Superior temporal gyrus (tissue), 1 donor: ENCODE measurements at regions not wholly inside any gene's neighbourhood (a gene's known extent, or its start where the extent isn't known, plus 50 kb on each side); places are given as distances from the start of the nearest gene placed in this dataset.

Experiments
- DNase-seq: peaks from one replicate; pipeline ENCODE4 v3.0.0-alpha.2; 2016; ENCODE audit errors: extremely low spot score

GRCh38 chr9:13397661-13398060, 118.2 kb upstream of the MPDZ start:
- DNase-seq, result no peak

- no peak for DNase-seq
Measured at GRCh38 chr9:13397220-13397619, 117.7 kb upstream of the MPDZ start.

- no peak for DNase-seq
Measured at GRCh38 chr9:13396418-13396817, 116.9 kb upstream of the MPDZ start.

DNA sequence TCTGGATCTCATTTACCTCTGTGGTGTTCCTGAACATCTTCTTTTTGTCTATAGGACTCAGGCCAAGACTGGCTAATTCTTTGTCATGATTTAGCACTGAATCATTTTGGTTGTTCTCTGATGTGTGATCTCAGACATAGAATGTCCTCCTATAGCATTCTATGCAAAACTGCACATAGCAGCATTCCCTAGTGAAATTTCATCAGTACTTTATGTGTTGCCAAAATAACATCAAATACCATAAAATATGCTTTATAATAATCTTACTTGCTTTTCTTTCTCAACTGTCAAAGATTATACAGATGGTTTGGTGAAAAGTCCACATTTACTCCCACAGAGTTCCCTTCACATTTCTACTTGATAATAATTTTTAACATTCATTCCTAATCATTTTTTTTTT, 115.7 kb upstream of the MPDZ start:
- peak; percentile 23 for DNase-seq

- no peak for DNase-seq
Measured at GRCh38 chr9:13388157-13388556, 108.7 kb upstream of the MPDZ start.

DNA sequence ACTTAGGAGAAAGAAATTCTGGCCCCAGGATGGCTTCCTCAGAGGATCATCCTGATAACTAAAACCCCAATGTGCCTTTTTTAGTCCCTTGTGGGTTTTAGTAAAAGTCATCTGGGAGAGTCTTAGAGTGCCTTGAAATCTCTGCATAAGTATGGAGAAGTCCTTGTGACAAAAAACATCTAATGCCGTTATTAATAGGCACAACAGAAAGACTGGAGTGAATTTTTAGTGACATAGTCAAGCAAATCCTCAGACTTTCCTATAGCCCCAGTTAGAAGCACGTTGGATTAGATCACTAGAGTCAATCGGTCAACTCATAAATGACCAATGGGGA, 108.2 kb upstream of the MPDZ start:
- DNase-seq, result no peak

DNA sequence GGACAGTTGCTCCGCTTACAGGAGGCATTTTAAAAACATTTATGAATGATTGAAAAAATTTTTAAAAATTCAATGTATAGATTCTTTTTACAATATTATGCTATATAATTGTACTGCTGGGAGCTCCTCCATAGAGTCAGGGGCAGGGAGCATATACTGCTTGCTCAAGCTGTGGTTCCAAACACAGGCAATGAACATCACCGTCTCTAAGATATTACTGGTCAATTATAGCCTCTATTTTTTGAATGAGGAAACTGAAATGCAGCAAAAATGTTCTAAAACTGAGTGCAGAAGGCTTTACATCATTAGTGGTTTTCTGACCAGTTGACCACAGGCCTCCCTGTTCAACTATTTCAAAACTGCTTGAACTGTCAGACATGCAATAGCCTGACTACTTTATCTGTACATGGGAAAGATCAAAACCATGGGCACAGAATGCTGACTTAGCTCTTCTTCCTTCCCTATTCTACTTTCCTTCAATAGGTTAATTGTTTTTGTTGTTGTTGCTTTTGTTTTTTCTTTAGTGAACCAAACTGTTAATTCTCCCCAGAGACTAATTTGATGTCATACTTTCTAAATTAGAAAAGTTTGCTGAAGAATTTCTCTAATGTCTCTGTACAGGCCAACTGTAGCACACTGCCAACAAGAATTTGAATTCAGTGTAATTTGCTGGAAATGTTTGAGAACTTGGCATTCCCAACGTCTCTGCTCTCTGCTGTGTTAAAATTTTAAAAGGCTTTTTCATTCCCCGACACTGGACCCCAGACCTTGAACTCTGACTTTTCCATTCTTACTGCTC, 107.6 kb upstream of the MPDZ start:
- no peak for DNase-seq

DNA sequence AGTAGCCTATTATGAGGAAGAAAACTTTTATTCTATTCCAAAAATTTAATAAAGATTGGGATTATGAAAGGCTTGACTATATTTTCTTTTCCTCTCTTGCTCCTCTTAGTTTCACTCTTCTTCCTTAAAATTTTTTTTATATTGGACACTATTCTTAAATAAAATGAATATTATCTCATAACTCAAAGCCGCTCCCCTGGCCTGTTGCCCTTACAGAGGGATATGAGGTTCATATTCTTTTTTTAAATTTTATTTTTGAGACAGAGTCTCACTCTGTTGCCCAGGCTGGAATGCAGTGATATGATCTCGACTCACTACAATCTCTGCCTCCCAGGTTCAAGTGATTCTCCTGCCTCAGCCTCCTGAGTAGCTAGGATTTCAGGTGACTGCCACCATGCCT, 106.8 kb upstream of the MPDZ start:
- no peak for DNase-seq

- no peak for DNase-seq
Measured at GRCh38 chr9:13383855-13384254, 104.4 kb upstream of the MPDZ start.

DNA sequence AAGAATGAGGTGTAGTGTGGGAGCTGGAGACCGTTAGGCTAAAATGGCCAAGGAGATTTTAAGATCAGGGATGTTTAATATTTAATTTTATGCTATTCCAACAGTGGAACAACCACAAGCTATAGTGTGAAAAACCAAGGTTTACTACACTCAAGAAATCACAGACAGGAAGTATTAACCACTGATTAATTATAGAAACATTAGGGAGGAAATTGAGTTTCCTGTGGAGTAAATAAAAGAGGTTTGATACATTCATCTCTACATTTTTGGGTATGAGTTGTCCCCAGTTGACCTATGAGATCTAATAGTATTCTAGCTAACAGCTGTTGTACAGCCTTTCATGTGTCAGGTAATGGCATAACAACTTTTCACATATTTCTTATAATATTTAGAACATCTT, 103.7 kb upstream of the MPDZ start:
- DNase-seq, result no peak

DNA sequence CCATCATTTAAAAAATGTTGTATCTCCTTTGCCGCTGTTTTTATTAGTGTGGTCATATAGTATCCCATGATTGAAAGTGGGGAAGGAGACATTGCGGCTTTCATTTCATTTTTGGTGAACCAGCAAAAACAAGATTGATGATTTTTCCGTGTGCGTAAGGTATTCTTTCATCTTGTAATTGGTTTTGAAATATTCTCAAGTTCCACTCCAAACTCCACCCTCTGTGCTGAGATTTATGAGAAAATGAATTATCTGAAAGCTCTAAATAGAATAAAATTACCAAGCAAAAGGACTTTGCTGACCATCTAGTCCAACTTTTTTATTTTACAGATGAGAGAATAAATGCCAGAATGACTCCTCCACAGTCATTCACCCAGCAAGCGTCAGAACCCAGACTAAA, 103.1 kb upstream of the MPDZ start:
- no peak for DNase-seq

- DNase-seq, result no peak
Measured at GRCh38 chr9:13380903-13381302, 101.4 kb upstream of the MPDZ start.

- no peak for DNase-seq
Measured at GRCh38 chr9:13378154-13378553, 98.7 kb upstream of the MPDZ start.

DNA sequence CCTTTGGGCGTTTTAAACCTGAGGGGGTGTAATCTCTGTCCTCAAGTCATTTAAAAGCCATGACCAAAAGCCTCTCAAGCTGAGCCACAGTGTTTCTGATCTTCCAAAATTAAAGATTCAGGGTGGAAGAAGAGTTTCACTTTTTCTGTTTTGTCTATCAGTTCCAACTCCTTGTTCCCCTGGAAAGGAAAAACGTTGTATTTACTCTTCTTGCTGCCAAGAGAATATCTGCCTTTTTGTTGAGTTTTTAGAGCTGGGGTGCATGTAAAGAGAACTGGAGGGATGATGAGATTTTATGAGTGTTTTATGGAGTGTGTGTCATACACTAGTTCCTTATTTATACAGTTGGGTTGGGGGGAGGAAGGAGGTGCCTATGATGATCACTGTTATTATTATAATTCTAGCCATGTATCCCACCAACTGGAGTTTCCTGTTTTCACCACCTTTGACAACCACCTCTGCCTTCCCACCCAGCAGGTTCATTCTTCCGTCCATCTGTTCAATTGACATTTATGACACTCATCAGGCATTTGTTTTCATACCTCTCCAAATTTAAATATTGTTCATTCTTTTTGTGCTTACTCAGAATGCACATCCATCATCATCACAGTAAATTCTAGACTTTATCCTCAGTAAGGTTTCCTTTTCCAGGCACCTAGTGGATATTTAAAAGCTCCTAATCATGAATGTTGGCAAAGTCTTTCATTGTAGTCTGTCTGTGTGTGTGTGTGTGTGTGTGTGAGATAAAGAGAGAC, 97.9 kb upstream of the MPDZ start:
- DNase-seq, result no peak

DNA sequence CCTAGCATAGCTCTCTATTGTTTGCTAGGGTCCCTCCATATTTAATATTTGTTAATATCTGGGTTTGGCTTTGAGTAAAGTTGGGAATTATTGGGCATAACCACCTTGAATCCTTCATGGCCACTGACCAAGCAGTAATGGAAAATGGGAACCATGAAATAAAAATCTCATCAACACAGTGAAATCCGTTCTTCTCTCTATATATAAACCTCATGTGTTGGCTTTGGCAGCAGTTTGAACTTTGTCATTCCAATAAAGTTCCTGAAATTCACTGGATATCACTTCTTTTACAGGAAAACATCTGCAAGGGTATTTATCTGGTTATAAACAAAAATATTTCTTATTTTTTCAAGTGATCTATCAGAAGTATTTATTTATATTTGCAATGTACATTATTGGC, 93.0 kb upstream of the MPDZ start:
- DNase-seq, result no peak

DNA sequence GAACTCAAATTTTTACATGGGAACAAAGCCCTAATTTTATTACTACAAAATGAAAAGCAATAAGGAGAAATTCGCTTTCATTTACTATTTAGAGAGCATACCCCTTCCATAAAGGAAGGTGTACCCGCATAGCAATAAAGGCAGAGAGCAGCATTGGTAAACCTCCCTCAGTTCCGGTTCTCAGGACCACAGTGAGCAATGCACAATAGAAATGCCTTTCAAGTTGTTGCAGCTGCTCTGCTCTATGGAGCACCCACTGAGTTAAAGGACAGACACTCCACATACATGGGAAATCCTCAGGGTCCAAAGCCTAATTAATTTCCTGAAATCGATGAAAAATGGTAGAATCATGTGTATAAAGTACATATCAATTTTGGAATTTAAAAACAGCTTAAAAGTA, 89.9 kb upstream of the MPDZ start:
- no peak for DNase-seq

- DNase-seq, result no peak
Measured at GRCh38 chr9:13367784-13368183, 88.3 kb upstream of the MPDZ start.

- DNase-seq, result no peak
Measured at GRCh38 chr9:13364271-13365000, 84.9 kb upstream of the MPDZ start.

DNA sequence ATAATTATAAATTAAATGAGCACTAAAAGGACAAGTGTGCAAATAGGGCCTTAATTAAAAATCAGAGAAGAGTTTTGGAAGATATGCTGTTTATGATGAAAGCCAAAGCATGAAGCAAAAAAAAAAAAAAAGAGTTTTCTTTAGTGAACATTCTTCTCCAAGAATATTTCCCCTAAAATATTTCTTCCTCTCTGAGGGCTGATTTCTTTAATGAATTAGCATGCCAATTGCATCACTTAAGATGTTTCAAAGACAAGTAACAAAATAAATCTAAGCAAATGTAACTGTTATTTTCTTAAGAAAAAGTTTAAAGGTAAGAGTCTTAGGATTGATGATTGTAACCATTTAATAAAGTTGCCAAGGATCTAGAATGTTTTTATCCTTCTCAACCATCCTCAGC, 81.6 kb upstream of the MPDZ start:
- no peak for DNase-seq

DNA sequence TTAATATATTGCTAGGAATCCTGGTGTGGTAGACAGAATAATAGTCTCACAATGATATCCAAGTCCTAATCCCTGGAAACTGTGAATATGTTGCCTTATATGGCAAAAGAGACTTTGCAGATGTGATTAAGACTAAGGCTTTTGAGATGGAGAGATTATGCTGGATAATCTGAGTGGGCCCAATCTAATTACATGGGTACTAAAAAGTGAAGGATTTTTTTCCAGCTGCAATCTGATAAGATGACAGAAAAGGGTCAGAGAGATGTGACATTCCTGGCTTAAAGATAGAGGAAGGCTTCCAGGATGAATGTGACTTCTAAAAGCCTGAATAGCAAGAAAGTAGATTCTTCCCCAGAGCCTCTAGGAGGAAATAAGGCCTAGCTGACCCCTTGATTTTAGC, 80.7 kb upstream of the MPDZ start:
- DNase-seq, result no peak

GRCh38 chr9:13358128-13358527, 78.6 kb upstream of the MPDZ start:
- DNase-seq, result no peak

DNA sequence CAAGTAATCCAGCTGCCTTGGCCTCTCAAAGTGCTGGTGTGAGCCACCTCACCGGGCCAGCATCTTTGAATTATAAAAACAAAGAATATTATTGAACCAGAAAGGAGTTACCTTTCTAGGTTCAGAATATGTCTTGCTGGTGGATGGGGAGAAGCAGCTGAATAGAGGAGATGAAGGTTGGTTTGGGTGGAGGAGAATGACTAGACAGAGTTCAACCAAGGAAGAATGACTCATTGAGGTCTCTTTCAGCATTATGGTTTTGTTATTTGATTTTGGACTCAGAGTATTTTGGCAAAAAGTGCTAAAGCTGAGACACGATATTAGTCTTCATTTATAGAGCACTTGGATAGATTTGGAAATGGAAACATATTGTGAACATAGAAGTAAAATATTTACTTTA, 75.2 kb upstream of the MPDZ start:
- DNase-seq, result no peak

GRCh38 chr9:13352451-13352979, 73.0 kb upstream of the MPDZ start:
- DNase-seq, result no peak
